AG04450 (cell line): ENCODE measurements at regions not wholly inside any gene's neighbourhood (a gene's known extent, or its start where the extent isn't known, plus 50 kb on each side); places are given as distances from the start of the nearest gene placed in this dataset.

Experiments used
- CTCF ChIA-PET: fragments of 300-600, 350-600 bp; formaldehyde crosslinking; extraction: SDS; loops from one replicate; lab custom pipeline; 2022; ENCODE audit warnings: antibody characterized with exemption, inconsistent platforms; lab: Charles Lee
- POLR2A ChIA-PET: fragments of 350-600 bp; formaldehyde crosslinking; extraction: SDS; loops from one replicate; lab custom pipeline; 2021; ENCODE audit warnings: antibody characterized with exemption, inconsistent platforms; lab: Yijun Ruan, JAX
- DNase-seq: peaks from one replicate; pipeline ENCODE4 v3.0.0-alpha.2; 2011; ENCODE audit warnings: low read depth, low spot score
- H3K27ac ChIP-seq: one replicate; pipeline ENCODE4 v1.5.1; 2012; ENCODE audit warnings: low read depth, low read length, control low read depth
- H3K27me3 ChIP-seq: one replicate; pipeline ENCODE4 v1.6.0; 2012; ENCODE audit warnings: low read length; ENCODE audit not compliant: control insufficient read depth, insufficient read depth
- H3K4me3 ChIP-seq: 2 replicates; pipeline ENCODE4 v1.5.1; 2011; ENCODE audit warnings: mild to moderate bottlenecking, low read depth, low read length, control low read depth
- H3K9me3 ChIP-seq: 2 replicates; pipeline ENCODE4 v1.5.1; 2012; ENCODE audit warnings: low read length; ENCODE audit not compliant: control insufficient read depth, insufficient read depth
- CTCF ChIP-seq: IDR thresholded peaks from 2 replicates; pipeline ENCODE4 v1.5.1; 2011; ENCODE audit warnings: low read depth, low read length, control low read depth, inconsistent platforms

- POLR2A ChIA-PET, result no interaction called here
These were observed 243.6 kb upstream of the CTSO start for GRCh38 chr4:156197216-156197615.

GRCh38 chr4:156196722-156197121, 243.1 kb upstream of the CTSO start:
- no peak for TF ChIP-seq CTCF
- no peak overlapping the region for H3K4me3 ChIP-seq
- ChIA-PET CTCF (no interaction called here), POLR2A (no interaction called here)
- H3K27me3 ChIP-seq, result no peaks in the 10 kb centered on the region
- H3K27ac ChIP-seq, result no peak overlapping the region
- DNase-seq, result no peak
- H3K9me3 ChIP-seq, result peaks cover 4% of the 10 kb centered on the region; the same call in 1 of the 2 replicates

More at GRCh38 chr4:156197216-156197615, 243.6 kb upstream of the CTSO start:
- H3K27me3 ChIP-seq, result no peaks in the 10 kb centered on the region
- peaks cover 4% of the 10 kb centered on the region; the same call in 1 of the 2 replicates for H3K9me3 ChIP-seq
- H3K27ac ChIP-seq, result no peak overlapping the region
- CTCF ChIA-PET, result no interaction called here
- no peak for DNase-seq
- TF ChIP-seq CTCF, result no peak
- no peak overlapping the region for H3K4me3 ChIP-seq

GRCh38 chr4:156195914-156196313, 242.2 kb upstream of the CTSO start:
- POLR2A ChIA-PET, result no interaction called here
- DNase-seq, result no peak
- Histone ChIP-seq H3K9me3 (peaks cover 4% of the 10 kb centered on the region; the same call in 1 of the 2 replicates), H3K27me3 (no peaks in the 10 kb centered on the region), H3K4me3 (no peak overlapping the region), H3K27ac (no peak overlapping the region)
- CTCF ChIA-PET, result interaction anchor here (0.6 kb wide), 1 partner anchor 81 kb away, joined by 3 read pairs; no protein-coding TSS in a partner anchor
- TF ChIP-seq CTCF, result no peak

- no peak for DNase-seq
- peaks cover 4% of the 10 kb centered on the region; the same call in 1 of the 2 replicates for H3K9me3 ChIP-seq
- no peak for TF ChIP-seq CTCF
- H3K27me3 ChIP-seq, result no peaks in the 10 kb centered on the region
- no peak overlapping the region for H3K4me3 ChIP-seq
- ChIA-PET CTCF (no interaction called here), POLR2A (no interaction called here)
- H3K27ac ChIP-seq, result no peak overlapping the region
These were observed 241.2 kb upstream of the CTSO start for GRCh38 chr4:156194896-156195295.

GRCh38 chr4:156193800-156194199, 240.1 kb upstream of the CTSO start:
- ChIA-PET POLR2A (no interaction called here), CTCF (no interaction called here)
- H3K4me3 ChIP-seq, result no peak overlapping the region
- H3K9me3 ChIP-seq, result peaks cover 4% of the 10 kb centered on the region; the same call in 1 of the 2 replicates
- no peak overlapping the region for H3K27ac ChIP-seq
- no peaks in the 10 kb centered on the region for H3K27me3 ChIP-seq
- peak; percentile 51 for DNase-seq
- no peak for TF ChIP-seq CTCF
